ENCODE measurements at regions not wholly inside any gene's neighbourhood (a gene's known extent, or its start where the extent isn't known, plus 50 kb on each side); places are given as distances from the start of the nearest gene placed in this dataset.

DNA sequence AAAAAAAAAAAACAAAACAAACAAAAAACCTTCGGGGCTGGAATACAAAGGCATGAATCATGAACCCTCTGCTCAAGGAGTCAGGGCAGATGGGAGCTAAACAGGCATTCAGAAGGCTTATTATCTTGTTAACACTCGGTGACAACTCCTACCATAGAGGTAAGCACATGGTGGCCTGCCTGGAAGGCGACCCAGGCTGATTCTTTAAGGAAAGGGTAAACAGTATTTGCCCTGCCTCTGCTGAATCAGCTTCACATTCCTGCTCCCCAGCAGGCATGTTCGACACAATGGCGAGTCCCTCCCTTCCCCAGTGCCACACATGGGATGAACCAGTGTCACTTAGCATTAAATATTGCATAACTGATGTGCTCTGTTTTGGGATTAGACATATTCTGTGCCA, 191.9 kb downstream of the ARL4C start:
- no peak for DNase-seq

GRCh38 chr2:234302664-234302991, 194.3 kb downstream of the ARL4C start:
- DNase-seq = no peak

DNA sequence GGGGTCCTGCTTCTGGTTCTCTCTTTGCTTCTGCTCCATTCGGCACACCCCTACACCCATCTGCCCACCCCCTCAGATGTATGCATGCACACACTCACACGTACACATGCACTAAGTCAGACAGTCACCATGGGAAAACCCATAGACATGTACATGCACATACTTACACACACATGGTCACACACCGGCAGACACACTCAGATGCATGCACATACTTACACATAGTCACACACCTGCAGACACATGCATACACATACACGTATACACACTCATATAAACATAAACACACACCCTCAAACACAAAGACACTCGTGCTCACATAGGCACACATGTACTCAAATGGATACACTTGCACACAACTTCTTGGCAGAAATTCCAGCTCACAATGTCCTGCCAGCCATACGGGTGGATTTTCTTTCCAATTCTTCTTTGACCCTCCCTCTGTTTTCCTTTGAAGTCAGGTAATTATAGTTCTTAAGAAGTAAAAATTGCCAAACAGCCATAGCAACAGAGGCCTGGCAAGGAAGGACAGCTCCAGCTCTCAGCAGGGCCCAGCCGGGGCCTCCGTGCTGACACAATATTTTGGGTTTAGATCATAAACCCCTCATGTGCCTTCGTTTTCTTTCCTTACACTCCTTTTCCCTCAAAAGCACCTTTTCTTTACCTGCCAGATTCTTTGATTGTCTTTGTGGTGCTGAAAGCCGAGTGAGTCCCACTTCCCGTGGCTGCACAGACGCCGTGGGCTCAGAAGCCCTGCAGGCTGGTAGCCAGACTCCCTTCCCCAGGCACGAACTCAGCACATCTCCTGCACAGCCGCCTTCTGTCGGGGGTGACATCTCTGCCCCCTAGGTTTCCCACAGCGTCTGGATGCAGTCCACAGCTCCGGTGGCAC, 195.7 kb downstream of the ARL4C start:
- no peak for DNase-seq

GRCh38 chr2:234300391-234300925, 196.4 kb downstream of the ARL4C start:
- DNase-seq = peak in 1 of 2 donors; percentile 31

DNA sequence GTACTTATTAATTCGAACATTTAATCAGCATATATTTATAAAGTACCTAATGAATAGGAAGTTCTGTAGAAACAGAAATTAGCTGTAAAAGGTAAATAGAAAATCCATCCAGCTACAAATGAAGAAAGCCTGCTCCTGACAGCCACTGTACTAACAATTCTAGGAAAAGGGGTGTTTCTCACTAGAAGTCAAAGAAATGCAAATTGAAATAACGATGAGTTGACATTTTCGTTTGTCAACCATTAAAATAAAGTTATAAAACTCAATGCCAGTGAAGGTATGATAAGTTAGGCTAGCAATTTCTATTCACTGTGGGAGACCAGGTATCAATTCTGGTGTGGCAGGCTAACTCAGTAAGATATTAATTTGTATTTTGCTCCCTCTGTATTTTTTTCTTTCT, 198.0 kb downstream of the ARL4C start:
- DNase-seq = no peak

DNA sequence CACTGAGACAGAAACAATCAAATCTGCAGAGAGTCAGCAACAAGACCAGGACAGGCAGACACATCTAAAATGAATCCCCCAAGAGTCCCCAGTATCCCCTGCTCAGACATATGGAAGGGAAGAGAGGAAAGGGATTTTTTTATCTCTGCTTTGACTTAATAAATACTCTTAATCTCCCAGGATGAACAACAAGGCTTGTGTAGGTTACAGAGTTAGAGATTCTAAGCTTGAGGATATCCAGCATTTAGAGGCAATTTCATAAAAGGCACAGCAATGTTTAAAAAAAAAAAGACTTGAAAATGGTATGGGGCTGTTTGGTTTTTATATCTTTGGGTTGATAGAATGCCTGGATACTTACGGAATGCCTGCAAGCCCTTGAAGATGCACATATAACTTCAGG, 199.9 kb downstream of the ARL4C start:
- no peak for DNase-seq

- DNase-seq = peak in 1 of 2 donors; percentile 24
Observed at GRCh38 chr2:234293973-234294372, 202.9 kb downstream of the ARL4C start.

GRCh38 chr2:234292962-234293243, 204.0 kb downstream of the ARL4C start:
- no peak for DNase-seq

DNA sequence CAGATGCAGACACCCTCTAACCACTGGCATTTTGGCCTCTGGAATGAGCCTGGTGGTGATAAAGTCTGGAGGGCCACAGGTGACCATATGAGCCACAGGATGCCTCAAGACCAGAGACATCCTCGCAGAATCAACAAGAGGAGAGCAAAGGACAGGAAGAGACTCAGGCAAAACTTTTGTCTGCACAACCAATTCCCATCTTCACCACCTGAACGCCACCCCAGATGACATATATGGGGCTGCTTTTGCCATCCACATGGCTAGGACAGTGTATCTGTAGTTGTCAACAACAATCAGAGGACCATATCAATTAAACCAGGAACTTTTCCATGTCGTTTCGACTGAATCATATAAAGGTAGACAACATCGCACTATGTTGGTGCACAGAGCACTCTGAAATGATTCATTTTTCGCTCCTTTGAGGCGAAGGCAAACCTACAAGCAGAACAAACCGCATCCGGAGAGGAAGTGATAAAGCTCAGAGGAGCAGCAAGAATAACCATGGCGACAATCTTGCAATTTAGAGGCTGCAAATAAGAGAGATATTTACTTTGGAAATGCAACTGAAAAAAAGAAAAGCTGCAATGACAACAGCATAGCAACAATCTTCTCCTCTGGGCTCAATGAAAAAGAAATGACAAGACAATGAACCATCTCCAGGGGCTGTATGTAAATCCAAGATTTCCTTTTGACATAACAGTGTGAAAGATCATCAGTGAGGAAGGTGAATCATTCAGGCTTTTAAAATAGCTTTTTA, 204.5 kb downstream of the ARL4C start:
- peak; percentile 78 to 89 for DNase-seq

DNA sequence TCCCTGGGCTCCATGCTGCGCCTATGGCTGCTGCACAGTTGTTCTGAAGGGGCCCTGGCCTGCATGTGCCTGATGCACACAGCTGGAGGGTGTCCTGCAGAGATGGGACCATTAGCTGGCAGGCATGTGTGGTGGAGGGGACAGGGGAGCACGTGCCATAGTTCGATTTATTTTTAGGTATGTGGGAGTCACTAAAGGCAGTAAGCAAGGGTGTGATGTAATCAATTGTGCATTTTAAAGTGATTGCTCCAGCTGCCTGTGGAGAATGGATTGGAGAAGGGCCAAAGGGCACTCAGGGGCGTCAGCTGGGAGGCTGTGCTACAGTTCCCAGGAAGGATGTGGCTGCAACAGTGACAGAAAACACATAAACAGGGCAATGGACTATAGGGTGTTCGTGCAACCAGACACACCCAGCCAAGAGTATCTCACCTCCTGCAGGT, 205.1 kb downstream of the ARL4C start:
- DNase-seq = peak; percentile 43 to 67

DNA sequence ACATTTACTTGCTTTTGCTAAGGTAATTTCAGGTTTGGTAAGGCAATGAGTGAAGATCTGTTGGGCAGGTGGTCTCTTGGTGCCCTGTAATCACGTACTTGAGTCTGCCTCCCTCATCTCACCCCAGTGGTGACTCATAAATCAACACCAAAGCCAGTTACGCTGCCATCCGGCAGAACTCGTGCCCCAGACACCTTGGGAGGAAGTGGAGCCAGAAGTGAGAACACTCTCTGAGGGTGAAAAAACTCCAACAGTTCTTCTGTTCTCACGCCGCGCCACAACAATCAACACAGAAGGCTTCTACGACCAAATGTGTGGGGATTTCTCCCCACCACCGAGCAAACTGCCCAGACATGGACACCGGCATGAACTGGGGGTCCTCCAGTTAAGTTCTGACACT, 206.2 kb downstream of the ARL4C start:
- DNase-seq = peak; percentile 89 to 92

GRCh38 chr2:234289834-234290590, 206.9 kb downstream of the ARL4C start:
- peak in 1 of 2 donors; percentile 28 for DNase-seq

DNA sequence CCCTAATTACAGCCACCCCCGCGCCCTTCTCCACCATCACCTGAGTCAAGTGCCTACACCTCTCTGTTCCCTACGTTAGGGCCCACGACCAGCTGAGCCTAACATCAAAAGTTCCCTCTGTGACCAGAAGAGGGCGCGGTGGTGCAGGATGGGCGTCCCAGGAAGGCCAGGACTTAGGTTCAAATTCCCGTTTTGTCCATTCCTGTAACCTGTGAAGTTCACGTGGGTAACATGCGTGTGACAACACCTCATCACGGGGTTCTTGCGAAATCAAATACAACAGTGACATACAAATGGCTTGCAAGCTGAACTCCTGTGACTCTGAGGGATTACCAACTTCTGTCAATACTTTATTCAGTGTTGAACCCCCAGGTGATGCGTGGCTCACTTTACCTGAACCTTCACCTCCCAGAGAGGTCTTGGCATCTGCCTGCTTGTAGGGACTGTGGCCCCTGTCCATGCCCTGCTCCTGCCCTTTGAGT, 207.9 kb downstream of the ARL4C start:
- peak; percentile 75 to 85 for DNase-seq

DNA sequence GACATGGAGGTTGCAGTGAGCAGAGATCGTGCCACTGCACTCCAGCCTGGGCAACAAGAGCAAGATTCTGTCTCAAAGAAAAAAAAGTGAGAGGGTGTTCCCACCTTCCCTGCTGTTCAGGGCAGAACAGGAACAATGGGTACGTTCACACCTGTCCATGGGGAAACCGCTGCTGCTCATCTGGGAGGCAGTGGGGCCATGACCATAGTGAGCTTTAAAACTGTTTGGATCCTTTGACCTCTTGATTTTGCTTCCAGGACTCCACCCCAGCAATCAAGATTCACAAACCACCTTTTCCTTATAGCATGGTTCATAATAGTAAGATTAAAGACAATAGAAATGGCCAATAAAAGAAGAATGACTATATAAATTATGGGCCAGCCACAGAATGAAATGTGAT, 209.2 kb downstream of the ARL4C start:
- DNase-seq = no peak

- DNase-seq = no peak
Observed at GRCh38 chr2:234286956-234287355, 209.9 kb downstream of the ARL4C start.

DNA sequence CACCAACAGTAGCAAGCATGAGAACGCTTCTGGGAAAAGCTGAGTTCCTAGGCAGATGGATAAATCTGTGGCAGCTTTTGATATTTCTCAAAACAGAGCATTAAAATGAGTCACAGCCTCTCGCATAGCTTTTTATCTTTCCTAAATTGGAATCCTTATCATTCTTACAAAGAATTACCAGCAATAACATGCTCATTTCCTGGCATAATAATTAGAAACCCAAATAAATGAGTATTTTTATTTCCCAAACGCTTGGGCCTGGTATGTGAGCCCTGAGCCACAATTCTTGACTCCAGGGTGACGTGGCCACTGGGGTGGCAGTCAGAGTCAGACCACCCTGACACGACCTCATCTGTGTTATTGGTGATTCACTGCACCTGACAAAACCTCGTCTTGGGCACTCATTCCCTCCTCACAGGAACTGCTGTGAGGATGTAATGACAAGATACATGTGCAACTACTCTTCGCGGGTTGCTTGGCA, 210.7 kb downstream of the ARL4C start:
- DNase-seq = no peak

DNA sequence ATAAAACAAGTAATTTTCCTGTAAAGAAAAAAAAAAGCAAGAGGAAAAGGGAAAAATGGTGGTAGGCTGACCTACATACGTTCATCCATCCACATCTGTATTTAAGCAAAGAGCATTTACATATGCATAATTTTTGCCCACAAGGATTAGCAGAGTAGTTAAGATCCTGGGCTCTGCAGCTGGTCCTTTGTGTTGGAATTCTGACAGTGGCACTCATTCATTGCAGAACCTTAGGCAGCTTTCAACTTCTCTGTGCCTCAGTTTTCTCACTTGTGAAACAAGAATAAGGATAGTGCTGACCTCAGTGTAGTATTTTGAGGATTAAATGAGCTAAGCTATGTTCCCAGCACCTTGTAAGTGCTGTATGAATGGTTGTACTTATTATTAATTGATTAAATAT, 211.3 kb downstream of the ARL4C start:
- DNase-seq = no peak

GRCh38 chr2:234279637-234280036, 217.2 kb downstream of the ARL4C start:
- no peak for DNase-seq

- peak in 1 of 2 donors; percentile 56 for DNase-seq
Observed at GRCh38 chr2:234278556-234279255, 218.2 kb downstream of the ARL4C start.

- DNase-seq = no peak
Observed at GRCh38 chr2:234275515-234275914, 221.4 kb downstream of the ARL4C start.

GRCh38 chr2:234273887-234274584, 222.8 kb downstream of the ARL4C start:
- DNase-seq = peak in 1 of 2 donors; percentile 50
